ENCODE measurements at regions not wholly inside any gene's neighbourhood (a gene's known extent, or its start where the extent isn't known, plus 50 kb on each side); places are given as distances from the start of the nearest gene placed in this dataset.
A peak's percentile ranks its signal among the peaks of the same experiment; 100 is the strongest.
"Not testable (repeated sequence)": the region's sequence is repeated elsewhere in the genome, so short reads cannot be mapped to it uniquely, and the experiment has no call there.

DNA sequence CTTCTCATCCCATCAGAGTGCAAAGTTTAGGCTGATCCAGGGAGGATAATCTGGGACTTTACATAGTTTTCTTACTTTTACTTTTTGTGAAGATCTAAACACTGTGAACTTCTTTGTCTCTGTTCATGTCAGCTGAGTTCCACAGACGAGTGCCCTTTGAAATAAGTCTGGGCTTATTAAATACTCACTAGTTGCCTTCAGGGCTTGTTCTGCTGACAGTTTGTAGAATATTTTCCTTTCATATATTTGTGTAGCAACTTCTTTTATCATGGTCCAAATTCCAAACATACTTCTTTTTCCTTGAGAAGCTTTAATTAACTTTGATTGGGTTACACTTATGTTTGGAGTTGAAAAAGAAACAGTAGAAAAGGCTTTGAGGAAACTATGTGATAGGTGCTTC, 109.6 kb downstream of the SH2D1A start:
- FAIRE-seq: no peak

DNA sequence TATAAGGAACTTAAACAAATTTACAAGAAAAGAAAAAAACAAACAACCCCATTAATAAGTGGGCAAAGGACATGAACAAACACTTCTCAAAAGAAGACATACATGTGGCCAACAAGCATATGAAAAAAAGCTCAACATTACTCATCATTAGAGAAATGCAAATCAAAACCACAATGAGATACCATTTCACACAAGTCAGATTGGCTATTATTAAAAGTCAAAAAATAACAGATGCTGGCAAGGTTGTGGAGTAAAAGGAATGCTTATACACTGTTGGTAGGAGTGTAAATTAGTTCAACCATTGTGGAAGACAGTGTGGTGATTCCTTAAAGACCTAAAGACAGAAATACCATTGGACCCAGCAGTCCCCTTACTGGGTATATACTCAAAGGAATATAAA, 113.5 kb downstream of the SH2D1A start:
- H3K36me3 ChIP-seq (ENCODE audit: control insufficient read depth, insufficient read depth, low read length); FAIRE-seq; H3K4me3 ChIP-seq (ENCODE audit: low read depth, low read length); H3K27me3 ChIP-seq (ENCODE audit: control insufficient read depth, insufficient read depth, low read length): not testable (repeated sequence)
- DNase-seq (ENCODE audit: low read depth): peak; percentile 4

More for the DNA sequence above, 109.6 kb downstream of the SH2D1A start:
- H3K4me3 ChIP-seq (ENCODE audit: low read depth, low read length): no peak overlapping the region
- H3K27me3 ChIP-seq (ENCODE audit: control insufficient read depth, insufficient read depth, low read length): no peaks in the 10 kb centered on the region
- H3K36me3 ChIP-seq (ENCODE audit: control insufficient read depth, insufficient read depth, low read length): no peaks in the 10 kb centered on the region
- TF ChIP-seq, protein P1, sequence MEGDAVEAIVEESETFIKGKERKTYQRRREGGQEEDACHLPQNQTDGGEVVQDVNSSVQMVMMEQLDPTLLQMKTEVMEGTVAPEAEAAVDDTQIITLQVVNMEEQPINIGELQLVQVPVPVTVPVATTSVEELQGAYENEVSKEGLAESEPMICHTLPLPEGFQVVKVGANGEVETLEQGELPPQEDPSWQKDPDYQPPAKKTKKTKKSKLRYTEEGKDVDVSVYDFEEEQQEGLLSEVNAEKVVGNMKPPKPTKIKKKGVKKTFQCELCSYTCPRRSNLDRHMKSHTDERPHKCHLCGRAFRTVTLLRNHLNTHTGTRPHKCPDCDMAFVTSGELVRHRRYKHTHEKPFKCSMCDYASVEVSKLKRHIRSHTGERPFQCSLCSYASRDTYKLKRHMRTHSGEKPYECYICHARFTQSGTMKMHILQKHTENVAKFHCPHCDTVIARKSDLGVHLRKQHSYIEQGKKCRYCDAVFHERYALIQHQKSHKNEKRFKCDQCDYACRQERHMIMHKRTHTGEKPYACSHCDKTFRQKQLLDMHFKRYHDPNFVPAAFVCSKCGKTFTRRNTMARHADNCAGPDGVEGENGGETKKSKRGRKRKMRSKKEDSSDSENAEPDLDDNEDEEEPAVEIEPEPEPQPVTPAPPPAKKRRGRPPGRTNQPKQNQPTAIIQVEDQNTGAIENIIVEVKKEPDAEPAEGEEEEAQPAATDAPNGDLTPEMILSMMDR (IDR thresholded peaks at IDR 0.05; ENCODE audit: insufficient read depth, low read length, severe bottlenecking): no peak
- DNase-seq (ENCODE audit: low read depth): no peak

DNA sequence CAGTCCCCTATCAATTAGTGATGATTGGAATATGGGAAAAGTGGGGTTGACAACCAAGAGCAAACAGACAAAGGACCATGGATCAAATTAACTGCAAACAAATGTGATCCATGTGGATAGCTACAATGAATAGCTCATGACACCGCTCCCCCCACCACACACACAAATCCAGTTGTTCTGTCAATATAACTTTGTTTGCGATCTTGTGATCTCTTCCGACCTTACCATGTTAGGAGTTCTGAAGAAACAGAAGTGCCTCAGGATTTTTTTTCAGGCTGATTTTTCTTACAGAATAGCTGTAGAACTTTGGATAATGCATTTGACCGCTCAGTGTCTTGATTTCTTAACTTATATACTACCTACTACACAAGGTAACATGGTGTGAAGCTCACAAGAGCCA, 116.6 kb downstream of the SH2D1A start:
- FAIRE-seq (peak; percentile 50), DNase-seq (ENCODE audit: low read depth) (no peak)
- TF ChIP-seq, protein P1 (IDR thresholded peaks at IDR 0.05; ENCODE audit: insufficient read depth, low read length, severe bottlenecking): no peak
- Histone ChIP-seq H3K4me3 (ENCODE audit: low read depth, low read length) (no peak overlapping the region), H3K27me3 (ENCODE audit: control insufficient read depth, insufficient read depth, low read length) (no peaks in the 10 kb centered on the region), H3K36me3 (ENCODE audit: control insufficient read depth, insufficient read depth, low read length) (no peaks in the 10 kb centered on the region)

DNA sequence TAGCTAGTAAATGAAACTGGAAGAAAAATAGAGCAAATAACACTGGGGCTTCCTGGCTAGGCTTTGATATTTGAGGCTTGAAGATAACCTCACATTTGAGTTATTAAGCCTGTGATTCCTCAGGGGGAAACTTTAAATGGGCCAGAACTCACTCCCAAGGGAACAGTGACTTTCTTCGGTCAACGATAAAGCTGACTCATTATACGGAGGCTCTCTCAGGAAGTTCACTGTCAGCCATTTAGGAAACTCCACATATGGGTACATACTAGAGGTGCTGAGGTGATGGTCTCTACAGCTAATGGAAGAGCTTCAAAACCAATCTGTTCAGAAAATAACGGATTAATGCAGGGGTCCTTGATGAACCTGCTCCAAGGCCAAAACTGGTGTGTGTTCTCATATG, 120.8 kb downstream of the SH2D1A start:
- Histone ChIP-seq H3K27me3 (ENCODE audit: control insufficient read depth, insufficient read depth, low read length) (no peaks in the 10 kb centered on the region), H3K4me3 (ENCODE audit: low read depth, low read length) (no peak overlapping the region), H3K36me3 (ENCODE audit: control insufficient read depth, insufficient read depth, low read length) (no peaks in the 10 kb centered on the region)
- TF ChIP-seq, protein P1 (IDR thresholded peaks at IDR 0.05; ENCODE audit: insufficient read depth, low read length, severe bottlenecking): no peak
- no peak for DNase-seq (ENCODE audit: low read depth)
- FAIRE-seq: no peak

DNA sequence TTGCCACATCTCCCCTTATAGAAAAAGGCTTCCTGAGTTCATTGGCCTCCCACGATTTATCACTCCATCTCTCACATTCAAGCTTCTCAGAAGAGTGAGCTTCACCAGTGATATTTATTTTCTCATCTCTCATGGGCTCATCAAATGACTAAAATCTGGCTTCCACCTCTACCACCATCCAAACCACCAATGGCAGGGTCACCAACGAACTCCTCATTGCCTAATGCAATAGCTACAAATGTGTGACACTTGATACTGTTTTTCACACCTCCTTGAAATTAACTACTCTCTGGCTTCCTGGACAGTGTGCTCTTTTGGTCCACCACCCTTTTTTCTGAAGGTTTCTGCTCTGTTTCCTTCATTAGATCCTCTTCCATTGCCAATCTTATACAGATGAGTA, 129.0 kb downstream of the SH2D1A start:
- Histone ChIP-seq H3K36me3 (ENCODE audit: control insufficient read depth, insufficient read depth, low read length) (no peaks in the 10 kb centered on the region), H3K27me3 (ENCODE audit: control insufficient read depth, insufficient read depth, low read length) (no peaks in the 10 kb centered on the region), H3K4me3 (ENCODE audit: low read depth, low read length) (no peak overlapping the region)
- peak; percentile 23 for FAIRE-seq
- TF ChIP-seq, protein P1 (IDR thresholded peaks at IDR 0.05; ENCODE audit: insufficient read depth, low read length, severe bottlenecking): no peak
- DNase-seq (ENCODE audit: low read depth): no peak

DNA sequence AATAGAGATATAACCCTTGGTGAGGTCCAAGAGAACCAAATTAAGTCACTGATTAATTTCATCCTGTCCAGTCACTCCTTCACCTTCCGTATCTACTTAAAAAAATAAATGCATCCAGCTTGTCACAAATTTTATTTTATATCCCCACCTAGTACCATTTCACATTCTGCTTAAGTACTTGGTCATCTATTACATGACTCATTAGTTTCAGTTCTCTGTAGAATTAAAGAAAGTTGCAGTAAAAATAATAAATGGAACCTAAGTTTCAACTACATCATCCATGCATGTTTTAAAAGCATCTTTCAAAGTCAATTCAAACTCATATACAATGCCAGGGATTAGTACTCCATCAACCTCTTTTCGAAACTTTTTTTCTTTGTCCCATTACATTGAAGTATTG, 130.2 kb downstream of the SH2D1A start:
- no peak for FAIRE-seq
- TF ChIP-seq, protein P1 (IDR thresholded peaks at IDR 0.05; ENCODE audit: insufficient read depth, low read length, severe bottlenecking): no peak

More for the DNA sequence above, 130.2 kb downstream of the SH2D1A start:
- Histone ChIP-seq H3K36me3 (ENCODE audit: control insufficient read depth, insufficient read depth, low read length) (no peaks in the 10 kb centered on the region), H3K4me3 (ENCODE audit: low read depth, low read length) (no peak overlapping the region), H3K27me3 (ENCODE audit: control insufficient read depth, insufficient read depth, low read length) (no peaks in the 10 kb centered on the region)
- no peak for DNase-seq (ENCODE audit: low read depth)

Measured in bronchial epithelial cell (primary cell).